Esophagus squamous epithelium (tissue), 5 donors: ENCODE measurements at regions not wholly inside any gene's neighbourhood (a gene's known extent, or its start where the extent isn't known, plus 50 kb on each side); places are given as distances from the start of the nearest gene placed in this dataset.

ENCODE experiments used
- DNase-seq: peaks from one replicate; lab custom pipeline; 2025; lab: John Stamatoyannopoulos, UW
- H3K27ac ChIP-seq, 4 donors: fragments of 200-600 bp; sonication (generic); one replicate each; pipeline ENCODE4 v1.5.1; 2016 to 2019; ENCODE audit warnings: mild to moderate bottlenecking in 1 of 4
- H3K27me3 ChIP-seq, 4 donors: fragments of 200-600 bp; sonication (generic); 1 replicate in 3 of 4; 2 replicates in 1 of 4; pipeline versions ENCODE4 v1.5.1 to v1.6.0; 2017 to 2021; ENCODE audit warnings: antibody characterized with exemption in 1 of 4
- H3K36me3 ChIP-seq, 3 donors: fragments of 200-600 bp; sonication (generic); one replicate each; pipeline ENCODE4 v1.5.1; 2016 to 2019
- H3K4me1 ChIP-seq, 3 donors: fragments of 200-600 bp; sonication (generic); one replicate each; pipeline ENCODE4 v1.5.1; 2017 to 2019
- H3K4me3 ChIP-seq, 4 donors: fragments of 200-600 bp; sonication (generic); 1 replicate in 3 of 4; 2 replicates in 1 of 4; pipeline ENCODE4 v1.5.1; 2016 to 2019; ENCODE audit warnings: mild to moderate bottlenecking in 2 of 4, moderate library complexity in 1 of 4
- H3K9me3 ChIP-seq, 3 donors: fragments of 200-600 bp; sonication (generic); one replicate each; pipeline ENCODE4 v1.5.1; 2016 to 2019
- POLR2A ChIP-seq, 4 donors: fragments of 450-650 bp; IDR thresholded peaks; one replicate each; pipeline ENCODE4 v1.6.1; 2017; ENCODE audit warnings: antibody characterized with exemption in 4 of 4, mild to moderate bottlenecking in 4 of 4, moderate library complexity in 3 of 4
- WGBS, 2 donors: methylation state at CpG; one replicate each; pipeline ENCODE4 v1.1.5; 2018; 5-methylcytosine and 5-hydroxymethylcytosine counted together
- intact Hi-C: fragments of 100-400 bp; cut with DNase I; formaldehyde crosslinking; loops from one replicate; pipeline ENCODE4 v1.15.0; 2022
- TF ChIP-seq, protein P1 (sequence below), 6 experiments: fragments of 450-650 bp in 4 of 6; fragments of 200-600 bp in 2 of 6; sonication (generic) in 2 of 6; IDR thresholded peaks; one replicate each; pipeline ENCODE4 v1.5.1; 2016 to 2019; ENCODE audit warnings: antibody characterized with exemption in 6 of 6, mild to moderate bottlenecking in 4 of 6, moderate library complexity in 4 of 6
- donor health status: DM: yes; HTN: yes; CAD: no.

DNA sequence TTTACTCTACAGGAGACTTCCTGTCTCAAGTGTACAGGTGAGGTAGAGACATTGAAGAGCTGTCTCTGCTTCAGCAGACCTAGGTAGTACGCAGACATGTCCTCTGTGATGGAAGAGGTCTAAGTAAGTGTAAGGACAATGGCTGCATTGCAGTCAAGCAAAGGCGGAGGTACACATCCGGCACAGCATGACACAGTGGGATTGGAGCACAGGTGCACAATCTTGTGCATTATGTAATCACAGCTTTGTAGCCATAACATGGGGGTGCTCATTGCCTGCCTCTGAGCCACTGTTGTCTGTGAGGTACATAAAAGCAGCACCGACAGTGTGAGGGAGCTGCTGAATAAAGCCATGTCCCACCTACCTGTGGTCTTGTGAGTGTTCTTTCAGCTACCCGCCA is 66.4 kb upstream of the CCDC190 start:
- WGBS, 2 donors = 91% methylated on average over 5 of the region's 5 CpGs
- H3K4me3 ChIP-seq = no peak overlapping the region
- intact Hi-C loops = no loop called here

DNA sequence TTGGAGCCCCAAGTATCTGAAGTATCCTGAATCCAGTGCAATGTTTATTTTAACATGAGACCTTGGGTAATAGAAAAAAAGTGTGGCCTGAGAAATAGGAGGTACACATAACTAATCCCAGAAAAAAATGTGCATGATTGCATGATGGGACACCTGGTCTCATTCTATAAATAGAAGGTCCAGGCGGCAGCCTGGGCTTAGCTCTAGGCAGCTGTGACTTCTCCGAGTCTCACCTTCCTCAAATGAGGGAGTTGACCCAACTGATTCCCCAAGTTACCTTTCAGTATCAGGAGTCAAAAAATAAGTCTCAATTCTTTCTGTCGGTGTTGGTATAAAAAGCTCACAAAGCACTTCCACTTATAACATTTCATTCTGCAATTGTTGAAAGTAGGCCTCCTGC is 65.9 kb upstream of the CCDC190 start:
- WGBS, 2 donors = 79 to 84% methylated on average over 3 of the region's 3 CpGs

More for the DNA sequence above, 66.4 kb upstream of the CCDC190 start:
- no peak for DNase-seq
- no peaks in the 10 kb centered on the region for H3K9me3 ChIP-seq
- H3K4me1 ChIP-seq = peaks cover 0 to 4% (median 0%) of the 10 kb centered on the region in 3 donors
- H3K36me3 ChIP-seq = no peaks in the 10 kb centered on the region
- no peaks in the 10 kb centered on the region for H3K27me3 ChIP-seq
- no peak for TF ChIP-seq POLR2A (IDR thresholded peaks at IDR 0.05)
- TF ChIP-seq, protein P1, sequence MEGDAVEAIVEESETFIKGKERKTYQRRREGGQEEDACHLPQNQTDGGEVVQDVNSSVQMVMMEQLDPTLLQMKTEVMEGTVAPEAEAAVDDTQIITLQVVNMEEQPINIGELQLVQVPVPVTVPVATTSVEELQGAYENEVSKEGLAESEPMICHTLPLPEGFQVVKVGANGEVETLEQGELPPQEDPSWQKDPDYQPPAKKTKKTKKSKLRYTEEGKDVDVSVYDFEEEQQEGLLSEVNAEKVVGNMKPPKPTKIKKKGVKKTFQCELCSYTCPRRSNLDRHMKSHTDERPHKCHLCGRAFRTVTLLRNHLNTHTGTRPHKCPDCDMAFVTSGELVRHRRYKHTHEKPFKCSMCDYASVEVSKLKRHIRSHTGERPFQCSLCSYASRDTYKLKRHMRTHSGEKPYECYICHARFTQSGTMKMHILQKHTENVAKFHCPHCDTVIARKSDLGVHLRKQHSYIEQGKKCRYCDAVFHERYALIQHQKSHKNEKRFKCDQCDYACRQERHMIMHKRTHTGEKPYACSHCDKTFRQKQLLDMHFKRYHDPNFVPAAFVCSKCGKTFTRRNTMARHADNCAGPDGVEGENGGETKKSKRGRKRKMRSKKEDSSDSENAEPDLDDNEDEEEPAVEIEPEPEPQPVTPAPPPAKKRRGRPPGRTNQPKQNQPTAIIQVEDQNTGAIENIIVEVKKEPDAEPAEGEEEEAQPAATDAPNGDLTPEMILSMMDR (IDR thresholded peaks at IDR 0.05) = no peak
- H3K27ac ChIP-seq = no peak overlapping the region

DNA sequence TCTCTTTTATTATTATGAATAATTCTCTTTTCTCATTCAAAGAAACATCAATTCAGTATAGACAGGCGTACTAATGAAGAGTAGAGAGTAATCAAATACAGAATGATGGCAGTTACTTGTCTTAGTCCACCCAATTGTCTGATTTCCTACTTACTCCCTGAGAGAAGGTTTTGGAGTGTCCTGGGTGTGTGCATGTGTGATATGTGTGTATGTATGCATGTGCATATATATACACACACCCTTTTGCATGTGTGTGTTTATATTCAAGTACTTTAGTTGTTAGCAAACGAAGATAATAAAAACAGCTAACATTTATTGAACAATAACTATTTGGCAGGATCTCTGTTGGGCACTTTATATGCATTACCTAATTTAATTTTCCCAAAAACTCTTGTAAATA is 63.2 kb upstream of the CCDC190 start:
- Histone ChIP-seq H3K9me3 (no peaks in the 10 kb centered on the region), H3K27me3 (no peaks in the 10 kb centered on the region), H3K36me3 (no peaks in the 10 kb centered on the region), H3K4me3 (no peak overlapping the region), H3K27ac (no peak overlapping the region), H3K4me1 (peaks cover 0 to 13% (median 0%) of the 10 kb centered on the region in 3 donors)
- intact Hi-C loops = no loop called here
- DNase-seq = no peak
- WGBS, 2 donors = 62 to 71% methylated on average over 2 of the region's 2 CpGs
- TF ChIP-seq, protein P1 (IDR thresholded peaks at IDR 0.05) = no peak
- TF ChIP-seq POLR2A (IDR thresholded peaks at IDR 0.05) = no peak

More for the DNA sequence above, 65.9 kb upstream of the CCDC190 start:
- Histone ChIP-seq H3K36me3 (no peaks in the 10 kb centered on the region), H3K27me3 (no peaks in the 10 kb centered on the region), H3K9me3 (no peaks in the 10 kb centered on the region), H3K4me1 (peaks cover 0 to 9% (median 0%) of the 10 kb centered on the region in 3 donors), H3K27ac (no peak overlapping the region), H3K4me3 (no peak overlapping the region)
- intact Hi-C loops = no loop called here
- DNase-seq = no peak
- TF ChIP-seq POLR2A (IDR thresholded peaks at IDR 0.05) = no peak
- TF ChIP-seq, protein P1 (IDR thresholded peaks at IDR 0.05) = no peak

DNA sequence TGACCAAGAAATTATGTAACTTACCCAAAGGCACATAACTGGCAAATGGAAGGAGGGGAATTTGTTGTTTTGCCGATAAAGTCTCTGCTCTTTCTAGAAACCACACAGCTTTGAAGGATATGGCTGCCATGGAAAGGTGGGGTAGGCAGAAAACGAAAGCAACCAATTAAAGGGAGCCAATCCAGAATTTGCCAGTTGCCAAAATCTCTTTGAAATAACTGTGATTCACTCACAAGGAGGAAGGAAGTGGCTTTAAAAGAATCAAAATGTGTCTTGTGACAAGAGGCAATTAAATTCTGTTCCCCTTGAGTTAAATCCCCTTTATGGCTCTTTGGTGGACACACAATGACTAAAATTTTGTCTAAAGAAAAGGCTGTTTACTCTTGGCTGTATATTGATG is 61.2 kb upstream of the CCDC190 start:
- H3K4me1 ChIP-seq = peaks cover 0 to 13% (median 0%) of the 10 kb centered on the region in 3 donors
- no peak for DNase-seq
- TF ChIP-seq, protein P1 (IDR thresholded peaks at IDR 0.05) = no peak
- no peak for TF ChIP-seq POLR2A (IDR thresholded peaks at IDR 0.05)
- intact Hi-C loops = no loop called here
- no peaks in the 10 kb centered on the region for H3K36me3 ChIP-seq
- no peaks in the 10 kb centered on the region for H3K27me3 ChIP-seq
- H3K4me3 ChIP-seq = no peak overlapping the region
- H3K9me3 ChIP-seq = no peaks in the 10 kb centered on the region
- no peak overlapping the region for H3K27ac ChIP-seq
- WGBS, 2 donors = 27 to 36% methylated on average over 2 of the region's 2 CpGs

DNA sequence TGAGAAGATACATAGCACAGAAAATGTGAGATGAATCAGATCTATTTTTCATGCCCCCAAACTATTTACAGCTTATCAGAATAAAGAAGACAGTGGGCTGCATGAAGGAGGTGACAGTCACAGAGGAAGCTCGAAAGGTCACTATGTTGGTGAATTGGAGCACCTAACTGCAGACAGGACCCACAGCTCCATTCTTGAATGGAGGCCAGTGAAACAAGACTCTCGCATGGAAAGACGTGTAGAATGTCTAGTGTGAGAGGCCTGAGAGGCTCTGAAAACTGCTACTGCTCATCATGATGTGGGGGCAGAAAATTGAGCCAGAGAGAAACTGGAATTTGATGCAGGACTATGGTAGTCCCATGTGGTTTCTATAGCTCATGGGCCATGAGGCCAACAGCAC is 60.3 kb upstream of the CCDC190 start:
- Histone ChIP-seq H3K36me3 (no peaks in the 10 kb centered on the region), H3K27me3 (no peaks in the 10 kb centered on the region), H3K4me3 (no peak overlapping the region), H3K27ac (no peak overlapping the region), H3K9me3 (no peaks in the 10 kb centered on the region), H3K4me1 (peaks cover 0 to 13% (median 0%) of the 10 kb centered on the region in 3 donors)
- no peak for TF ChIP-seq POLR2A (IDR thresholded peaks at IDR 0.05)
- TF ChIP-seq, protein P1 (IDR thresholded peaks at IDR 0.05) = no peak
- DNase-seq = no peak
- intact Hi-C loops = no loop called here
- WGBS, 2 donors = 77 to 86% methylated on average over 3 of the region's 3 CpGs
